ENCODE measurements at regions not wholly inside any gene's neighbourhood (a gene's known extent, or its start where the extent isn't known, plus 50 kb on each side); places are given as distances from the start of the nearest gene placed in this dataset.
"Not testable (repeated sequence)": the region's sequence is repeated elsewhere in the genome, so short reads cannot be mapped to it uniquely, and the experiment has no call there.

- intact Hi-C loops (cut with micrococcal nuclease): no loop called here
- Mint-ChIP-seq H3K36me3 (no peaks in the 10 kb centered on the region), H3K4me3 (no peak overlapping the region), H3K4me1 (no peaks in the 10 kb centered on the region), H3K27ac (no peak overlapping the region), H3K9me3 (peaks cover 3 to 37% (median 11%) of the 10 kb centered on the region in 7 donors), H3K27me3 (ENCODE audit: low read depth in 3 of 3) (no peaks in the 10 kb centered on the region)
- WGBS (ENCODE audit: insufficient coverage): no CpG with 5 or more reads among the region's 4 CpGs
- no peak for TF ChIP-seq CTCF (IDR thresholded peaks at IDR 0.05)
- H3K36me3 ChIP-seq (replicated peaks in 1 of 2; ENCODE audit: control insufficient read depth in 1 of 2, insufficient read depth in 2 of 2, low read length in 2 of 2): no peaks in the 10 kb centered on the region
- no peak overlapping the region for H3K4me3 ChIP-seq (replicated peaks in 1 of 3; ENCODE audit: low read depth in 2 of 3, low read length in 3 of 3)
- no peak for DNase-seq
- H3K4me2 ChIP-seq (replicated peaks; ENCODE audit: extremely low read depth, low read length, poor library complexity, severe bottlenecking): no peak overlapping the region
- H2AFZ ChIP-seq (ENCODE audit: insufficient read depth, low read depth, low read length, poor library complexity, severe bottlenecking): no peak overlapping the region
- H3K27me3 ChIP-seq (ENCODE audit: control insufficient read depth in 2 of 2, insufficient read depth in 2 of 2, low read length in 2 of 2): no peaks in the 10 kb centered on the region
- no peaks in the 10 kb centered on the region for H3K79me2 ChIP-seq (ENCODE audit: insufficient read depth, low read length)
- no peak overlapping the region for H3K27ac ChIP-seq (ENCODE audit: low read depth in 1 of 2, low read length in 2 of 2)
- no peak overlapping the region for H3K9ac ChIP-seq (ENCODE audit: insufficient read depth, low read length, poor library complexity, severe bottlenecking)
- no peaks in the 10 kb centered on the region for H4K20me1 ChIP-seq (ENCODE audit: insufficient read depth, low read length)
- H3K9me3 ChIP-seq (replicated peaks in 1 of 2; ENCODE audit: control insufficient read depth in 1 of 2, insufficient read depth in 1 of 2, low read length in 2 of 2): peaks cover 35 to 38% of the 10 kb centered on the region in 2 donors
- no peaks in the 10 kb centered on the region for H3K4me1 ChIP-seq (ENCODE audit: control insufficient read depth in 1 of 2, insufficient read depth in 2 of 2, low read length in 2 of 2)
Measured at GRCh38 chr11:39341461-39341860, 2118.0 kb downstream of the LRRC4C start.

GRCh38 chr11:39333006-39333405 lies 2126.4 kb downstream of the LRRC4C start:
- H3K4me1 ChIP-seq (ENCODE audit: control insufficient read depth in 1 of 2, insufficient read depth in 2 of 2, low read length in 2 of 2); H2AFZ ChIP-seq (ENCODE audit: insufficient read depth, low read depth, low read length, poor library complexity, severe bottlenecking); H3K4me2 ChIP-seq (replicated peaks; ENCODE audit: extremely low read depth, low read length, poor library complexity, severe bottlenecking); H3K27me3 Mint-ChIP-seq (ENCODE audit: low read depth in 3 of 3); DNase-seq; H3K4me3 ChIP-seq (replicated peaks in 1 of 3; ENCODE audit: low read depth in 2 of 3, low read length in 3 of 3); H3K27ac Mint-ChIP-seq; H3K27me3 ChIP-seq (ENCODE audit: control insufficient read depth in 2 of 2, insufficient read depth in 2 of 2, low read length in 2 of 2); H3K36me3 ChIP-seq (replicated peaks in 1 of 2; ENCODE audit: control insufficient read depth in 1 of 2, insufficient read depth in 2 of 2, low read length in 2 of 2); H3K27ac ChIP-seq (ENCODE audit: low read depth in 1 of 2, low read length in 2 of 2); H3K9ac ChIP-seq (ENCODE audit: insufficient read depth, low read length, poor library complexity, severe bottlenecking); intact Hi-C loops (cut with micrococcal nuclease); H3K4me1 Mint-ChIP-seq; H3K4me3 Mint-ChIP-seq; H3K79me2 ChIP-seq (ENCODE audit: insufficient read depth, low read length); H4K20me1 ChIP-seq (ENCODE audit: insufficient read depth, low read length); H3K36me3 Mint-ChIP-seq: not testable (repeated sequence)
- WGBS (ENCODE audit: insufficient coverage): 80% methylated on average over 15 of the region's 21 CpGs
- H3K9me3 Mint-ChIP-seq: peaks cover 0 to 17% (median 6%) of the 10 kb centered on the region in 7 donors
- peaks cover 0 to 13% of the 10 kb centered on the region in 2 donors for H3K9me3 ChIP-seq (replicated peaks in 1 of 2; ENCODE audit: control insufficient read depth in 1 of 2, insufficient read depth in 1 of 2, low read length in 2 of 2)
